NCI-H345 treated with DMSO at 0.1 percent for 48 hours (cell line): ENCODE measurements at regions not wholly inside any gene's neighbourhood (a gene's known extent, or its start where the extent isn't known, plus 50 kb on each side); places are given as distances from the start of the nearest gene placed in this dataset.

Source experiments
- DNase-seq: peaks from one replicate; lab custom pipeline; 2025; ENCODE audit not compliant: unreplicated experiment; lab: John Stamatoyannopoulos, UW

- no peak for DNase-seq
Measured at GRCh38 chr7:33661430-33662160, 243.7 kb upstream of the BMPER start.

DNA sequence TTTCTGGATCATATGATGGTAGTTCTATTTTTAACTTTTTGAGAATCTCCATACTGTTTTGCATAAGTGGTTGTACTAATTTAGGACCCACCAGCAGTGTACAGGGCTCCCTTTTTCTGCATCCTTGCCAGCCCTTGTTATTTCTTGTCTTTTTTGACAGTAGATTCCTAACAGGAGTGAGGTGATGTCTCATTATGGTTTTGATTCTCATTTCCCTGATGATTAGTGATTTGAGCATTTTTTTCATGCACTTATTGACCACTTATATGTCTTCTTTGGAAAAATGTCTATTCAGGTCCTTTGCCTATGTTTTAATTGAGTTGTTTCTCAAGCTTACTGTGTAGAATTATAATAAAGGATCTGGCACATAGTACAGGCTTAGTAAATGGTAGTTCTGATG, 238.8 kb upstream of the BMPER start:
- DNase-seq = no peak

DNA sequence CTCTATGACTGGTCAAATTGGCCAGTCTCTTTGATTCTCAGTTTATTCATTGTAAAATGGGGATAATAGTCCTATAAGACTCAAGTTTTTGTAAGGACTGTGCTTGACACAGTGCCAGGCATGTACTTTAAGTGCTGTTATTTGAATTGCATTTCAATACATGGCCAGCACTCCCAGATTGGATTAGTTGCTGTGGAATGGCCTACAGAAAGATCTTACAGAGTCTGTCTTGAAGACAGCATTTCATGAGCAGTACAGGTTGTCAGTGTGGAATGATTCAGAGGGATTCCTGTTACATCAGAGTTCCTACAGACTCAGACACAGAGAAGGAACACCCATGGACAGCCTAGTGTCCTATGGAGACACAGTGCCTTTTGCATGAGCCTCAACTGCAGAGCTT, 238.1 kb upstream of the BMPER start:
- DNase-seq = no peak

- DNase-seq = peak; percentile 93
Measured at GRCh38 chr7:33669251-33669670, 236.1 kb upstream of the BMPER start.

- peak; percentile 42 for DNase-seq
Measured at GRCh38 chr7:33671531-33672262, 233.6 kb upstream of the BMPER start.

DNA sequence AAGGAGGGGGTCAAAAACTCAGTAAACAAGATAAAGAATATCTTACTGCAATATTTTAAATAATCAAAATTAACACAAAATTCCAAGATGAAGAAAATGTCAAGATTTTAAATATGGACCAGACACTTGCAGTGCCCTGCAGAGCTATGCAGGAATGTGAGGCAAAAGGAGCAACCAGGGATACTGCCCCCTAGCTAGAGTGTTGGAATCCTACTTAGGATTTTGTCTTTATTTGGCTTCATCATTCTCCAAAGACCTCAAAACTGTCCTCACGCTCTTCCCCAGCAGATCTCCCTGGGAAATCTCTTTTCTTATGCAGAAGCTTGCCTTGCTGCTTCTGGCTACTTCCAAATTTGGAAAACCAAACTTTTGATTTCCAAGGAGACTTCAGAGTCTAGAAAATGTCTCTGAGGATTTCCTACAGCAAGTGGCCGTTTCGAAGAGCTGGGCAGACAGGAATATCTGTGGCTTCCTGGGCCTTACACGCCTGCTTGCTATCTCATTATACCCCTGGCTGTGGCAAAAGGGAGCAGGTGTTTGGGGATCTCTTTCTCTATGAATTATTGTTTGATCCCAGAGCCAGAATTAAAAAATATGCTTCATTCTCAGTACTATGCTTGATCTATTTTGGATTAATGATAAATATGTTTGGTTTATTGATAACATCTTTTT, 232.2 kb upstream of the BMPER start:
- DNase-seq = no peak

- DNase-seq = no peak
Measured at GRCh38 chr7:33674804-33675411, 230.4 kb upstream of the BMPER start.

- no peak for DNase-seq
Measured at GRCh38 chr7:33677556-33677955, 227.8 kb upstream of the BMPER start.

DNA sequence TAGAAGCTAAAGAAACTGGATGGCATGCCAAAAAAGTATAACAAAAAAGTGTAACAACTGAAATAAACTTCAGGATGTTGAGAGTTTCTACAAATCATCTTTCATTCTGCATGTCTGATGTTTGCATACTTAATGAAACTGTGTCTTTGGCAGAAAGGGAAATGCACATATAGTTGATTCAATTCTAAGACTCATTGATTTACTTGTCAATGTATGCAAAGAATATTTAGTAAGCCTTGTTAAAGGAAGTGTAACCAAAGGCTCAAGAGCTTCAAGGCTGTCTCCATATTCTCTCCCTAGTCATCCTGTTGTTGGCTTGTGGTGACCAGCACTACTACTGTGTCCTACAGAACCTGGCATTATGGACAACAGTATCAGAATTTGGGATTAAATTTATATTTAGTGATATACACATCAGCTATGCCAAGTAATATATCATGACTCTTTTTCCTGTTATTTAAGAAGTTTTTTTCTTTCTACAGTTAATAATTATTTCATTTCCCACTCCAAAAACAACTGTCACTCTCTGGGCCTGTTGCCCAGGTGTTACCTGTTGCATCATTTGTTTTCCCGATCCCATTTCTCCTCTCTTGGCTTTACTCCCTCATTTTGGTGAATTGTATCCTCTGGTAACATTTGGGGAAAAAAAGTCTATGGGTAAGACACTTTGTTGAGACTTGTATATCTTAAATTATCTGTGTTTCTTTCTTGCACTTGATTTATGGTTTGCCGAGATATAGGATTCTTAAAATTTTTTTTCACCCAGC, 226.6 kb upstream of the BMPER start:
- no peak for DNase-seq

GRCh38 chr7:33680682-33681081, 224.7 kb upstream of the BMPER start:
- DNase-seq = no peak

GRCh38 chr7:33685503-33685902, 219.8 kb upstream of the BMPER start:
- no peak for DNase-seq

DNA sequence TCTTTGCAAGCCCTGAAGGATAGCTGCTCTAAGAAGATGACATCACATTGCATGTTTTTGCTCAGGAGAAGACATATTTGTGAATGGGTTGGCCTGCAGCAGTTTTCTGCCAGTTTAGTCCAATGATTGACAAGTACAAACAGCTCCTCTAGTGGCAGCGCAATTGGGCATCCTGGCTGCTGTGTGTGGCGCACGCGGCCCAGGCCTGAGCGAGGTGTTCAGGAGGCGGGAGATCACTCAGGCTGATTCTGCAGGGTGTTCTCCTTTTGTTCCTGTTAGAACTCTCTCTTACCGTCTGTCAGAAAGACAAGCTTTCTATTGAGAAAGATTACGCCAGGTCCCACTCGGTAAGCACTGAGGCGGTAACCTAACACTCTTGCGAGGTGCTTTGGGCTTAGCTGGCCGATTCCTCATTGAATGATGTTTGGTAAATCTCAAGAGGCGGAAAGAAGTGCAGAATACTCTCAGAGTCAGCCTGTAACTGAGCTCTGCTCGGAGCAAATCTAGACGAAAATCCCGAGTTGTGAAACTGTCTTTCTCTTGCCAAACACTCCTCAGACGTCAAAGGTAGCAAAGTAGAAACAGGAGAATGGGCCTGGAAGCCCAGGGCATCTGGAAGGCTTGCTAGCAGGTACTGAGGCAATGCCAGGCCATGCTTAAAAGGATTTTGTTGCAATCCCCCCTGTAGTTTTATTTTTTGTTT, 219.2 kb upstream of the BMPER start:
- no peak for DNase-seq

DNA sequence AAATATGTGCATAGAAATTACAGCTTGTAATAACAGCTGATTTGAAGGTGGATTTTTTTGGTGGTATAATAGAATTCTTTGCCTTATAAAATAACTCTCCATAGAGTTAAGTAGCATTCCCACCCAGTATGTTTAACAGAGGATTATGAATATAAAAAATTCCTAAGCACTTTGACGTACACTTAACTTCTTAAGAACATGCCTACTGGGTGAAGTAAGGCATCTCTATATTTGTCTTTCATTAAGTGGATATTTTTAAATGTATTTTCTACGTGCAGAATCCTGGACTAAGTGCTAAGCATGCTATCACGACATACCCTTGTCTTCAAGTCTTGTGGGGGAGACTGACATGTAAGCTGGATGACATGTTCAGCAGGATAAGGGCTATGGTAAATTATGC, 217.7 kb upstream of the BMPER start:
- DNase-seq = no peak

- DNase-seq = no peak
Measured at GRCh38 chr7:33691180-33691579, 214.2 kb upstream of the BMPER start.

DNA sequence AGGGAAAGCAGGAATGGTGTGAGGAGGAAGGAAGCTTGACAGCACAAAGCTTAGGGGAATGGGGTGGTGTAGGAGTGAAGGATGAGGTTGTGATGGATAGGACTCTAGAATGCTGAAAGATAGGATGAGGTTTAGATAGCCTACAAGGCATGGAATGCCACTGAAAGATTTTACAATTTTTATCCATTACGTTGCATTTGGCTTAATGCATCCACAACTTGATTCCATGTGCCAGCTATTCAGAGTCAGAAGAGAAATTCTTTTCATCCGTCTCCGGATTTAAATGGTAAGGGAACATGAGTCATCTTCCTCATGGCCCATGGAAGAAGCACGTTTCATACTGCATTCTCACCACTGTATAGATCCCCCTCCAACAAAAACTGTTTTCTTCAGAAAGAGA, 212.4 kb upstream of the BMPER start:
- no peak for DNase-seq

GRCh38 chr7:33694006-33694405, 211.3 kb upstream of the BMPER start:
- DNase-seq = no peak

GRCh38 chr7:33697616-33698015, 207.7 kb upstream of the BMPER start:
- DNase-seq = no peak

GRCh38 chr7:33698041-33698440, 207.3 kb upstream of the BMPER start:
- no peak for DNase-seq

DNA sequence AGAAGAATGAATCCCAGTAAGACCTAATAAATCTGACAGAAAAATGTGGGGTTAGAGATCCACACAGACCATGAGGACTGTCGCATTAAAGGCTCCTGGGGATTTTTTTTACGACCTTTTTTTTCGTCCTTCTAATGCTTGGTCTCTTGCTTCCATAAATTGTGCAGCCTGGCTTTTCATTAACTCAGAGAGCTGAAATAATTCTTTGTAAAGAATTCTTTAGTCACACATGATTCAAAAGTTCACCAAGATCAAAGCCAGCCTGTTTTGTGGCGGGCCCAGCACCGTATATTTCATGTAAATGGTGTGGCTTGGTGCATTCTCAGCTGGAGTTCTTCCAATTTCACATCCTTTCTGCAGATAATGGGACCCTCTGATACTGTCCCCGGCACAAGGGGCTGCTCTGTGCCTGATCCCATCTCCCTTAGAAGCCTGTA, 206.6 kb upstream of the BMPER start:
- DNase-seq = no peak
